IPS DF 4.7 (cell line): ENCODE measurements at regions not wholly inside any gene's neighbourhood (a gene's known extent, or its start where the extent isn't known, plus 50 kb on each side); places are given as distances from the start of the nearest gene placed in this dataset.
"Not testable (repeated sequence)": the region's sequence is repeated elsewhere in the genome, so short reads cannot be mapped to it uniquely, and the experiment has no call there.

Source experiments
- DNase-seq: peaks from one replicate; pipeline ENCODE4 v3.0.0-alpha.2; 2013; ENCODE audit warnings: low spot score; ENCODE audit errors: extremely low read depth

- DNase-seq: no peak
Measured at GRCh38 chr5:101068298-101068697, 165.2 kb upstream of the ST8SIA4 start.

DNA sequence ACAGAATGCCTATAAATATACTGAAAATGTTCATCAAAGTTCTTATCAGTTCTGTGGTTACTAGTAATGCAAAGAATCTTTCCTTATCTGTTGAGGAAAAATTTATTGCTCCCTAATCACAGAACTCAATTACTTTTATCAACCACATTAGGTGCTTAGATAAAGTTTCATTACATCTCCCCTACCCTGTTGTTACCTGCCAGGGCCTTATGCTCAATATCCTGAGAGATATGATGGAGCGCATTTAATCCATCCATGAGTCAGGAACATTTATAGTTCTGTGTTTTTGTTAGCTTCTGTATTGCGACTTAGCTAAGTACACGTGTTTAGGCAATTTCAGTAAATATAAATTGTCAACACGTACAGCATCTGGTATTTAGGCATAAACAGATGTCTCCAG, 164.3 kb upstream of the ST8SIA4 start:
- DNase-seq: no peak

DNA sequence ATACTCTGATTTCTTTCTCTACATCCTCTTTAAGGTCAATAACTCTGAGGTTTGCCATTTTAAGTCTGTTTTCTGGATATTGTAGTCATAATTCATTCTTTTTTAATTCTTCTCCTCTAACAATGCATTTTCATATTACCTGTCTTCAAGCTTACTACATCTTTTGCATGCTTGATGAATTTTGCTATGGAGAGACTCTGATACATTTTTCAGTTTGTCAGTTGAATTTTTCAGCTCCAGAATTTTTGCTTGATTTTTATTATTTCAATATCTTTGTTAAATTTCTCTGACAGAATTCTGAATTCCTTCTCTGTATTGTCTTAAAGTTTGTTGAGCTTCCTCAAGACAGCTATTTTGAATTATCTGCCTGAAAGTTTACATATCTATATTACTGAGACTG, 159.8 kb upstream of the ST8SIA4 start:
- DNase-seq: no peak

- no peak for DNase-seq
Measured at GRCh38 chr5:101047181-101047580, 144.1 kb upstream of the ST8SIA4 start.

GRCh38 chr5:101045689-101046088, 142.6 kb upstream of the ST8SIA4 start:
- DNase-seq: no peak

- not testable (repeated sequence) for DNase-seq
Measured at GRCh38 chr5:101040002-101040401, 136.9 kb upstream of the ST8SIA4 start.

- DNase-seq: no peak
Measured at GRCh38 chr5:101036778-101037177, 133.7 kb upstream of the ST8SIA4 start.

DNA sequence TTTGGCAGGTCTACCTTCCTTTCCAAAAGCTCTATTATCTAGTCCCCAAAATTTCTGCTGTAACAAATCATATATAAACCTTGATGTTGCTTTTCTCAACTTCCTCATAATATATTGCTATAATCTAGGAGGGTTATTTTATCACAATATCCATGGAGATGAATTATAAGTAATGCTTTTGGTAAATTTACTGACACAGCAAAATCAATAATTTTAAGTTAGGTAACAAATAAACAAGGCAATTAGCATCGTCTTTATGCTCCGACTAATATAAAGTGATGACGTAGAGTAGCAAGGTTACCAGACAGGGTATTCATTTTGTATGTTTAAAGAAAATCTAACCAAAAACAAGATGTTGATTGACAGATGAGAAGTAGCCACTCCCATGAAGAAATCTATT, 132.3 kb upstream of the ST8SIA4 start:
- no peak for DNase-seq

GRCh38 chr5:101024299-101024698, 121.2 kb upstream of the ST8SIA4 start:
- DNase-seq: no peak

- DNase-seq: no peak
Measured at GRCh38 chr5:101018299-101018698, 115.2 kb upstream of the ST8SIA4 start.

GRCh38 chr5:101012880-101013279, 109.8 kb upstream of the ST8SIA4 start:
- no peak for DNase-seq

DNA sequence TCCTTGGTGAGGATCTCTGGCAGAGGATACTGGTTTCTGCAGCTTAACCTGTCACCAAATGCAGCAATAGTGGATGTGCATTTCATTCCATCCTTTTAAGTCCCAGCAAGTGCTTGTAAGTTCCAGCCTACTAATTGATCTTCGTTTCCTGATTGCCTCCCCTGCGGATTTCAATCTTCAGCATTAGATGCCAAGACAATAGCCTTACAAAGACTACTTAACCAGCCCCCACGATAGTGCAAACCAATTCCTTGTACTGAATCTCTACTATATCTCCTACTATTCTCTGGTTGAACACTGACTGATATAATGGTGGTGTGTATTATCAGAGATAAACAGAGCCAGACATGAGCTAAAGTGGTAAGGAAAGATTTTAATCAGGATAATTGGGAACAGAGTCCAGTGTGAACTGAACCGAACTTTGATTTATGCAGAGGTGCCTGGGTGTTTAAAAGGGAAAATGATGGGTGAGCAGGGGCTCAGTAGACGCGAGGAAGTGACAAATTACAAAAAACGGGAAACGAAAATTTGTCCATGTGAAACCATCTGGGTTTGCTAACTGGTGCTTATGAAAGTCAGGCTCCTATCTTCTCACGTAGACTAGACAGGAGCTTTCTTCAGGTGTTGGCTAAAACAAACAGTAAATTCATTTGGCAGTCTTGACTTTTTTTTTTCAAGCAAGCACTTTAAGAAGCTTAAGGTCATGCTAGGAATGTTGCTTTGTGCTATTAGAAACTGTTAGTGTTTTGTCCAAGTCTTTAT, 106.9 kb upstream of the ST8SIA4 start:
- no peak for DNase-seq

GRCh38 chr5:100992354-100992753, 89.3 kb upstream of the ST8SIA4 start:
- no peak for DNase-seq

GRCh38 chr5:100983601-100984000, 80.5 kb upstream of the ST8SIA4 start:
- not testable (repeated sequence) for DNase-seq

GRCh38 chr5:100974082-100974481, 71.0 kb upstream of the ST8SIA4 start:
- no peak for DNase-seq

DNA sequence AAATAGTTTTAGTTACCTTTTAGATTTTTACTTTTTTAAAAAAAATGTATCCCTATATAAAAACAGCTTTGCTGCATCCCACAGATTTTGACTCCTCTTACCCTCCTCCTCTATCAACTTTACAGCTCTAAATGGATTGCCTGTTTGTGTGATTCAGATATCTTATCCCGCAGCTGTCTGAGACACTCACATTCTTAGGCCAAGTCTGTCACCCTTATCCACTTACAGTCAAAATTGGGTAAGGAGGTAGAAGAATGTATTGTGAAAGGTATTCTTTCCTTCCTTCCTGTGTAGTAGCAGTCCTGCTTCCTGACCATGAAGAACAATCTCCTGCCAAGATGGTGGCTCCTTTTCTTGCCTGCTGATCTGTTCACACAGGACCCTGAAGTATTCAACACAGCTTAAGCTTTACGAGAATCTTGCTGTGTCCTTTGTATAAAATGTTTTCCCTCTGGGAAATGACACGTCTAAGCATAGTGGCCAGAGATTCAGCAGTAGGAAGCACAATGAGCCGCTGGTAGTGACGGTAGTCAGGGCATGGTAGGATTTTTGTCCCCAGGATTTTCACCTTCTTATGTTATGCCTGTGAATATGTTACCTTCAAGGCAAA, 67.7 kb upstream of the ST8SIA4 start:
- DNase-seq: no peak

GRCh38 chr5:100965291-100965690, 62.2 kb upstream of the ST8SIA4 start:
- DNase-seq: no peak
